ENCODE measurements at regions not wholly inside any gene's neighbourhood (a gene's known extent, or its start where the extent isn't known, plus 50 kb on each side); places are given as distances from the start of the nearest gene placed in this dataset.

DNA sequence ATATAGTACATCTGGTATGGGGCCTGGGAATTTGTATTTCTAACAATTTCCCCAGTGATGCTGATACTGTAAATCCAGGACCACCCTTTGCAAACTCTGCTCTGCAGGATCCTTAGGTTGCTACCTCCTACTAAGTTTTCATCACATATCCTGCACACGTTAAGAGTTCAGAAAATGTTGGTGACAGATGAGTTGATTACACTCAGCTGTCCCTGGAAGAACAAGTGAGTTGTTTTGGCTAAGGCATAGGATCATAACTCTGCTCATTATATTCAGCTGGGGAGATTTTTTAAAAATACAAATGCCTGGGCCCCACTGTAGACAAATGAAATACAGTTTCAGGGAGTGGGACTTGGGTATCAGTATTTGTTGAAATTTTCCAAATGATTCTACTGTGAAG lies 274.6 kb upstream of the HABP2 start:
- BruUV-seq (replicated peaks) = no TSS peak
- CTCF ChIA-PET (ENCODE audit: low intra/inter-chr PET ratio) = no interaction called here

DNA sequence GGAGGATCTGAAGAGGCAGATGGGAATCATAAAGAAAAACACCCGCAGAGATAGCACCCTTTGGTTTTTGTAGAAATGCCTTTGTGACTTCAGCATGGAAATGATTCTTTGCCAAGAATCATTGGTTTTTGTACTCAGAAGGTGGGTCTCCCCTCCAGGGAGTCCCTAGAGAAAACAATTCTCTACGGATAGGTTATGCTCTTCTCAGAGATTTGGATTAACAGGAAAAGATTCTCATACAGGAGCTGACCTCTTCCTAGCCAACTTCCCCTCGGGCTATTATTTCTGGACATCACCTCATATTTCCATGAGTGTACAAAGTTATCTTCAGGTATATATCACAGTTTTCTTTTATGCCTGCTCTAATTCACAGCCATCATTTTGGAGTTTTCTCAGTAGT lies 274.2 kb upstream of the HABP2 start:
- H2AFZ ChIP-seq (ENCODE audit: low read depth, low read length) = no peak overlapping the region
- H3K36me3 ChIP-seq (ENCODE audit: control insufficient read depth, insufficient read depth, low read length) = no peaks in the 10 kb centered on the region
- no peaks in the 10 kb centered on the region for H3K9me1 ChIP-seq (ENCODE audit: control insufficient read depth, insufficient read depth, low read length)
- DNase-seq (ENCODE audit: extremely low read depth in 1 of 4, low spot score in 3 of 4) (no peak), ATAC-seq (no peak), FAIRE-seq (no peak)
- in situ Hi-C loops (cut with MboI) (no loop called here), intact Hi-C loops (cut with micrococcal nuclease) (no loop called here)
- BruUV-seq (replicated peaks) = no TSS peak
- no peaks in the 10 kb centered on the region for H3K9me3 ChIP-seq (replicated peaks; ENCODE audit: control insufficient read depth, insufficient read depth, low read depth, low read length)
- peaks cover 0 to 9% of the 10 kb centered on the region in 2 experiments; a peak in 2 of 5 replicates for H3K27me3 ChIP-seq (ENCODE audit: control insufficient read depth in 2 of 2, insufficient read depth in 2 of 2, low read length in 2 of 2)
- 0% methylated on average over 3 of the region's 3 CpGs for WGBS (ENCODE audit: insufficient coverage, low coverage, missing lambda C conversion rate)
- H3K79me2 ChIP-seq (ENCODE audit: control insufficient read depth, insufficient read depth, low read length) = no peaks in the 10 kb centered on the region
- H4K20me1 ChIP-seq (replicated peaks; ENCODE audit: control insufficient read depth, insufficient read depth, low read length) = no peaks in the 10 kb centered on the region
- H3K4me2 ChIP-seq (ENCODE audit: insufficient read depth, low read length) = no peak overlapping the region
- CTCF ChIA-PET (ENCODE audit: low intra/inter-chr PET ratio) = interaction anchor here (0.6 kb wide), 1 partner anchor 420 kb away, joined by 4 read pairs; no protein-coding TSS in a partner anchor
- H3K4me3 ChIP-seq = no peak overlapping the region
- no peak overlapping the region for H3K27ac ChIP-seq (ENCODE audit: extremely low read depth, low read depth, low read length)
- H3K4me1 ChIP-seq (replicated peaks in 1 of 2; ENCODE audit: control insufficient read depth in 2 of 2, insufficient read depth in 2 of 2, low read length in 2 of 2) = no peaks in the 10 kb centered on the region
- H3K9ac ChIP-seq (ENCODE audit: insufficient read depth in 1 of 2, low read depth in 2 of 2, low read length in 2 of 2) = no peak overlapping the region
- no peak for TF ChIP-seq ARID2 (IDR thresholded peaks at IDR 0.05)
- POLR2A ChIA-PET = no interaction called here

More for the DNA sequence above, 274.6 kb upstream of the HABP2 start:
- peaks cover 0 to 14% of the 10 kb centered on the region in 2 experiments; a peak in 2 of 5 replicates for H3K27me3 ChIP-seq (ENCODE audit: control insufficient read depth in 2 of 2, insufficient read depth in 2 of 2, low read length in 2 of 2)
- no peak overlapping the region for H3K9ac ChIP-seq (ENCODE audit: insufficient read depth in 1 of 2, low read depth in 2 of 2, low read length in 2 of 2)
- no peaks in the 10 kb centered on the region for H4K20me1 ChIP-seq (replicated peaks; ENCODE audit: control insufficient read depth, insufficient read depth, low read length)
- no peak overlapping the region for H3K4me2 ChIP-seq (ENCODE audit: insufficient read depth, low read length)
- in situ Hi-C loops (cut with MboI) = no loop called here
- no peak overlapping the region for H2AFZ ChIP-seq (ENCODE audit: low read depth, low read length)
- no peak for ATAC-seq
- H3K27ac ChIP-seq (ENCODE audit: extremely low read depth, low read depth, low read length) = no peak overlapping the region
- TF ChIP-seq RBM34 (IDR thresholded peaks at IDR 0.05; ENCODE audit: borderline replicate concordance, insufficient read depth, low read length) (no peak), ZNF695 (CRISPR knock-in tag; IDR thresholded peaks at IDR 0.05) (no peak), RBFOX2 (IDR thresholded peaks at IDR 0.05; ENCODE audit: low read depth, low read length) (no peak), SRSF9 (IDR thresholded peaks at IDR 0.05; ENCODE audit: borderline replicate concordance, low read depth, low read length) (no peak)
- no peaks in the 10 kb centered on the region for H3K4me1 ChIP-seq (replicated peaks in 1 of 2; ENCODE audit: control insufficient read depth in 2 of 2, insufficient read depth in 2 of 2, low read length in 2 of 2)
- intact Hi-C loops (cut with micrococcal nuclease) = no loop called here
- POLR2A ChIA-PET = no interaction called here
- no peaks in the 10 kb centered on the region for H3K9me3 ChIP-seq (replicated peaks; ENCODE audit: control insufficient read depth, insufficient read depth, low read depth, low read length)
- H3K4me3 ChIP-seq = no peak overlapping the region
- WGBS (ENCODE audit: insufficient coverage, low coverage, missing lambda C conversion rate) = 0% methylated on average over 1 of the region's 1 CpG
- FAIRE-seq = no peak
- no peak for DNase-seq (ENCODE audit: extremely low read depth in 1 of 4, low spot score in 3 of 4)
- H3K79me2 ChIP-seq (ENCODE audit: control insufficient read depth, insufficient read depth, low read length) = no peaks in the 10 kb centered on the region
- no peaks in the 10 kb centered on the region for H3K36me3 ChIP-seq (ENCODE audit: control insufficient read depth, insufficient read depth, low read length)
- no peaks in the 10 kb centered on the region for H3K9me1 ChIP-seq (ENCODE audit: control insufficient read depth, insufficient read depth, low read length)

All from K562 (cell line).